NB4 (cell line): ENCODE measurements at regions not wholly inside any gene's neighbourhood (a gene's known extent, or its start where the extent isn't known, plus 50 kb on each side); places are given as distances from the start of the nearest gene placed in this dataset.

Experiments
- CTCF ChIP-seq: IDR thresholded peaks from one replicate; pipeline ENCODE4 v1.5.1; 2012; ENCODE audit warnings: low read depth, low read length
- MAX ChIP-seq: IDR thresholded peaks from 2 replicates; pipeline ENCODE4 v1.6.1; 2011; ENCODE audit warnings: low read depth, low read length
- POLR2A ChIP-seq: IDR thresholded peaks from 2 replicates; pipeline ENCODE4 v1.6.1; 2011; ENCODE audit warnings: mild to moderate bottlenecking; ENCODE audit not compliant: insufficient read length; ENCODE audit errors: extremely low read depth

GRCh38 chr20:4375881-4376280 lies 126.8 kb upstream of the ADRA1D start:
- no peak for TF ChIP-seq CTCF
- no peak for TF ChIP-seq POLR2A
- no peak for TF ChIP-seq MAX
